Ishikawa (cell line): ENCODE measurements at regions not wholly inside any gene's neighbourhood (a gene's known extent, or its start where the extent isn't known, plus 50 kb on each side); places are given as distances from the start of the nearest gene placed in this dataset.

ENCODE experiments used
- EP300 ChIP-seq: IDR thresholded peaks from 2 replicates; pipeline ENCODE4 v1.6.1; 2012; ENCODE audit warnings: borderline replicate concordance
- TAF1 ChIP-seq: IDR thresholded peaks from 2 replicates; pipeline ENCODE4 v1.6.1; 2012; ENCODE audit warnings: low read depth, mild to moderate bottlenecking
- TCF12 ChIP-seq: IDR thresholded peaks from 2 replicates; pipeline ENCODE4 v1.6.1; 2012; ENCODE audit warnings: low read depth

GRCh38 chr9:21609506-21609905, 127.4 kb upstream of the IFNE start:
- TF ChIP-seq TAF1, result no peak
- no peak for TF ChIP-seq TCF12
- no peak for TF ChIP-seq EP300
